H9 (cell line): ENCODE measurements at regions not wholly inside any gene's neighbourhood (a gene's known extent, or its start where the extent isn't known, plus 50 kb on each side); places are given as distances from the start of the nearest gene placed in this dataset.

Experiments
- DNase-seq: peaks from one replicate; pipeline ENCODE4 v3.0.0-alpha.2; 2017
- H2AFZ ChIP-seq: one replicate; pipeline ENCODE4 v1.6.1; 2013; ENCODE audit warnings: mild to moderate bottlenecking, low read length, control low read depth, moderate library complexity
- H2AK5ac ChIP-seq: 2 replicates; pipeline ENCODE4 v1.6.1; 2013; ENCODE audit warnings: low read length, control low read depth, mixed read lengths; ENCODE audit not compliant: insufficient read length
- H2BK120ac ChIP-seq: one replicate; pipeline ENCODE4 v1.6.1; 2013; ENCODE audit warnings: low read depth, mild to moderate bottlenecking, low read length, control low read depth, inconsistent platforms; ENCODE audit not compliant: poor library complexity, severe bottlenecking
- H2BK12ac ChIP-seq: 2 replicates; pipeline ENCODE4 v1.6.1; 2013; ENCODE audit warnings: low read length, control low read depth, mixed read lengths, low read depth; ENCODE audit not compliant: insufficient read length
- H2BK15ac ChIP-seq: 2 replicates; pipeline ENCODE4 v1.6.1; 2013; ENCODE audit warnings: low read depth, low read length, control low read depth
- H2BK20ac ChIP-seq: one replicate; pipeline ENCODE4 v1.6.1; 2013; ENCODE audit warnings: low read depth, mild to moderate bottlenecking, low read length, control low read depth, inconsistent platforms; ENCODE audit not compliant: poor library complexity, severe bottlenecking
- H2BK5ac ChIP-seq: 2 replicates; pipeline ENCODE4 v1.6.1; 2013; ENCODE audit warnings: low read length, control low read depth, mixed read lengths; ENCODE audit not compliant: insufficient read length
- H3K14ac ChIP-seq: 2 replicates; pipeline ENCODE4 v1.6.1; 2013; ENCODE audit warnings: low read length, control low read depth; ENCODE audit not compliant: insufficient read depth
- H3K18ac ChIP-seq: 2 replicates; pipeline ENCODE4 v1.6.1; 2013; ENCODE audit warnings: low read depth, mild to moderate bottlenecking, mixed read lengths, low read length, control low read depth; ENCODE audit not compliant: insufficient read length
- H3K23ac ChIP-seq: 2 replicates; pipeline ENCODE4 v1.6.1; 2013; ENCODE audit warnings: low read length, control low read depth, mixed read lengths, low read depth; ENCODE audit not compliant: insufficient read length
- H3K23me2 ChIP-seq: 2 replicates; pipeline ENCODE4 v1.6.1; 2013; ENCODE audit warnings: low read depth, mild to moderate bottlenecking, mixed read lengths, low read length, control low read depth; ENCODE audit not compliant: insufficient read length, poor library complexity, severe bottlenecking
- H3K27ac ChIP-seq: 2 replicates; pipeline ENCODE4 v1.5.1; 2013; ENCODE audit warnings: low read length, control low read depth, mixed read lengths, low read depth; ENCODE audit not compliant: insufficient read length
- H3K27me3 ChIP-seq: 2 replicates; pipeline ENCODE4 v1.6.1; 2013; ENCODE audit warnings: low read length, control low read depth, inconsistent platforms; ENCODE audit not compliant: insufficient read depth
- H3K4ac ChIP-seq: 2 replicates; pipeline ENCODE4 v1.6.1; 2013; ENCODE audit warnings: low read depth, mild to moderate bottlenecking, control low read depth, inconsistent platforms, low read length, moderate library complexity
- H3K4me1 ChIP-seq: 2 replicates; pipeline ENCODE4 v1.6.1; 2013; ENCODE audit warnings: low read length, control low read depth, inconsistent platforms; ENCODE audit not compliant: insufficient read depth
- H3K4me2 ChIP-seq: 2 replicates; pipeline ENCODE4 v1.6.1; 2013; ENCODE audit warnings: low read length, control low read depth, mixed read lengths; ENCODE audit not compliant: insufficient read length, insufficient read depth
- H3K56ac ChIP-seq: 2 replicates; pipeline ENCODE4 v1.6.1; 2013; ENCODE audit warnings: low read depth, mild to moderate bottlenecking, mixed read lengths, low read length, control low read depth; ENCODE audit not compliant: insufficient read length
- H3K79me1 ChIP-seq: 2 replicates; pipeline ENCODE4 v1.6.1; 2013; ENCODE audit warnings: low read depth, mild to moderate bottlenecking, moderate library complexity, low read length, control low read depth, inconsistent platforms; ENCODE audit not compliant: insufficient read depth, poor library complexity, severe bottlenecking
- H3K79me2 ChIP-seq: 2 replicates; pipeline ENCODE4 v1.6.1; 2013; ENCODE audit warnings: low read length, control low read depth, inconsistent platforms; ENCODE audit not compliant: insufficient read depth
- H3K9ac ChIP-seq: 2 replicates; pipeline ENCODE4 v1.6.1; 2013; ENCODE audit warnings: low read length, control low read depth, mixed read lengths; ENCODE audit not compliant: insufficient read length; ENCODE audit errors: extremely low read depth
- H3K9me3 ChIP-seq: one replicate; pipeline ENCODE4 v1.6.1; 2013; ENCODE audit warnings: low read depth, low read length, inconsistent platforms; ENCODE audit not compliant: control insufficient read depth
- H3T11ph ChIP-seq: one replicate; pipeline ENCODE4 v1.6.1; 2013; ENCODE audit warnings: mild to moderate bottlenecking, low read length, control low read depth, inconsistent platforms
- H4K20me1 ChIP-seq: one replicate; pipeline ENCODE4 v1.6.1; 2013; ENCODE audit not compliant: control insufficient read depth, insufficient read length, insufficient read depth
- H4K5ac ChIP-seq: 2 replicates; pipeline ENCODE4 v1.6.1; 2013; ENCODE audit warnings: low read depth, mild to moderate bottlenecking, mixed read lengths, low read length, control low read depth; ENCODE audit not compliant: insufficient read length
- H4K8ac ChIP-seq: replicated peaks from 2 replicates; pipeline ENCODE4 v1.6.1; 2013; ENCODE audit warnings: low read length, control low read depth, mixed read lengths, low read depth; ENCODE audit not compliant: insufficient read length
- H4K91ac ChIP-seq: 2 replicates; pipeline ENCODE4 v1.6.1; 2013; ENCODE audit warnings: low read depth, mild to moderate bottlenecking, moderate library complexity, mixed read lengths, low read length, control low read depth; ENCODE audit not compliant: insufficient read length
- H3K27ac Mint-ChIP-seq, 3 experiments: 2 replicates in 2 of 3; 3 replicates in 1 of 3; pipeline ENCODE4 v1.8.0; 2020 to 2021; ENCODE audit warnings: mixed read lengths in 3 of 3, mild to moderate bottlenecking in 1 of 3, moderate library complexity in 1 of 3
- H3K27me3 Mint-ChIP-seq: 2 replicates; pipeline ENCODE4 v1.8.0; 2021; ENCODE audit warnings: low read depth, mild to moderate bottlenecking, moderate library complexity, mixed read lengths
- H3K36me3 Mint-ChIP-seq, 3 experiments: 2 replicates in 2 of 3; 3 replicates in 1 of 3; pipeline ENCODE4 v1.8.0; 2020 to 2021; ENCODE audit warnings: low read depth in 3 of 3, mixed read lengths in 3 of 3; ENCODE audit not compliant: insufficient read depth in 1 of 3
- H3K4me1 Mint-ChIP-seq, 2 experiments: 2 replicates each; pipeline ENCODE4 v1.8.0; 2020; ENCODE audit warnings: mixed read lengths in 2 of 2
- H3K4me3 Mint-ChIP-seq, 2 experiments: 2 replicates in 1 of 2; 3 replicates in 1 of 2; pipeline ENCODE4 v1.8.0; 2020 to 2021; ENCODE audit warnings: mild to moderate bottlenecking in 2 of 2, mixed read lengths in 2 of 2, moderate library complexity in 1 of 2
- H3K9me3 Mint-ChIP-seq, 2 experiments: 2 replicates in 1 of 2; 3 replicates in 1 of 2; pipeline ENCODE4 v1.8.0; 2020; ENCODE audit warnings: mild to moderate bottlenecking in 2 of 2, mixed read lengths in 2 of 2, moderate library complexity in 1 of 2
- WGBS: extraction: QIAGEN DNeasy Blood & Tissue Kit; methylation state at CpG from one replicate; pipeline ENCODE4 v1.1.7; 2013; ENCODE audit warnings: missing lambda C conversion rate, low lambda C conversion rate, mixed read lengths; ENCODE audit not compliant: insufficient read length; ENCODE audit errors: extremely low coverage; 5-methylcytosine and 5-hydroxymethylcytosine counted together
- TF ChIP-seq, protein P1 (sequence below): fragments of 200-600 bp; sonication (generic); conservative IDR thresholded peaks from 3 replicates; pipeline ENCODE4 v1.8.0; 2021; ENCODE audit warnings: antibody characterized with exemption, mild to moderate bottlenecking

DNA sequence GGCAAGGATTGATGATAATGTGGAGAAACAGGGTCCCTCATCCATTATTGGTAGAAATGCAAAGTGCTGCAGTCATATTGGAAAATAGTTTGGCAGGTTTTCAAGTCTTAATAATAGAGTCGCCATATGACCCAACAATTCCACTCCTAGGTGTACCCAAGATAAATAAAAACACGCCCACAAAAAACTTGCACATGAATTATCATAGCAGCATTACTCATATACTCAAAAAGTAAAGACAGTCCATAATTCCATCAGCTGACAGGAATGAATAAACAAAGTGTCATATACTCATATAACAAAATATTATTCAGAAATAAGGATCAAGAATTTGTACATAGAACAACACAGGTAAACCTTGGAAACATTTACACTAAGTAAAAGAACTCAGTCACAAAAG lies 242.9 kb upstream of the FTMT start:
- H3K27ac ChIP-seq: no peak overlapping the region
- H4K91ac ChIP-seq: no peak overlapping the region
- H4K5ac ChIP-seq: no peak overlapping the region
- no CpG with 5 or more reads among the region's 2 CpGs for WGBS
- no peak overlapping the region for H4K8ac ChIP-seq
- H3K4me2 ChIP-seq: no peak overlapping the region
- no peak overlapping the region for H2BK20ac ChIP-seq
- H2AK5ac ChIP-seq: no peak overlapping the region
- Mint-ChIP-seq H3K4me1 (no peaks in the 10 kb centered on the region), H3K27ac (no peak overlapping the region), H3K9me3 (peaks cover 3 to 6% of the 10 kb centered on the region in 2 experiments; a peak in 2 of 5 replicates), H3K27me3 (no peaks in the 10 kb centered on the region), H3K36me3 (no peaks in the 10 kb centered on the region), H3K4me3 (no peak overlapping the region)
- H3K4ac ChIP-seq: no peak overlapping the region
- no peak overlapping the region for H3K14ac ChIP-seq
- H2AFZ ChIP-seq: no peak overlapping the region
- no peaks in the 10 kb centered on the region for H3K79me2 ChIP-seq
- H3K23me2 ChIP-seq: no peaks in the 10 kb centered on the region
- no peak overlapping the region for H2BK12ac ChIP-seq
- H2BK15ac ChIP-seq: no peak overlapping the region
- no peak overlapping the region for H3K18ac ChIP-seq
- H3K4me1 ChIP-seq: no peaks in the 10 kb centered on the region
- H3K9ac ChIP-seq: no peak overlapping the region
- no peak overlapping the region for H2BK120ac ChIP-seq
- TF ChIP-seq, protein P1, sequence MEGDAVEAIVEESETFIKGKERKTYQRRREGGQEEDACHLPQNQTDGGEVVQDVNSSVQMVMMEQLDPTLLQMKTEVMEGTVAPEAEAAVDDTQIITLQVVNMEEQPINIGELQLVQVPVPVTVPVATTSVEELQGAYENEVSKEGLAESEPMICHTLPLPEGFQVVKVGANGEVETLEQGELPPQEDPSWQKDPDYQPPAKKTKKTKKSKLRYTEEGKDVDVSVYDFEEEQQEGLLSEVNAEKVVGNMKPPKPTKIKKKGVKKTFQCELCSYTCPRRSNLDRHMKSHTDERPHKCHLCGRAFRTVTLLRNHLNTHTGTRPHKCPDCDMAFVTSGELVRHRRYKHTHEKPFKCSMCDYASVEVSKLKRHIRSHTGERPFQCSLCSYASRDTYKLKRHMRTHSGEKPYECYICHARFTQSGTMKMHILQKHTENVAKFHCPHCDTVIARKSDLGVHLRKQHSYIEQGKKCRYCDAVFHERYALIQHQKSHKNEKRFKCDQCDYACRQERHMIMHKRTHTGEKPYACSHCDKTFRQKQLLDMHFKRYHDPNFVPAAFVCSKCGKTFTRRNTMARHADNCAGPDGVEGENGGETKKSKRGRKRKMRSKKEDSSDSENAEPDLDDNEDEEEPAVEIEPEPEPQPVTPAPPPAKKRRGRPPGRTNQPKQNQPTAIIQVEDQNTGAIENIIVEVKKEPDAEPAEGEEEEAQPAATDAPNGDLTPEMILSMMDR: no peak
- no peak overlapping the region for H2BK5ac ChIP-seq
- H3K27me3 ChIP-seq: no peaks in the 10 kb centered on the region
- no peak overlapping the region for H3K56ac ChIP-seq
- no peak for DNase-seq
- H3K23ac ChIP-seq: no peak overlapping the region
- H4K20me1 ChIP-seq: no peaks in the 10 kb centered on the region
- H3K79me1 ChIP-seq: no peaks in the 10 kb centered on the region
- no peaks in the 10 kb centered on the region for H3K9me3 ChIP-seq
- H3T11ph ChIP-seq: no peak overlapping the region
